AG04450 (cell line): ENCODE measurements at regions not wholly inside any gene's neighbourhood (a gene's known extent, or its start where the extent isn't known, plus 50 kb on each side); places are given as distances from the start of the nearest gene placed in this dataset.

ENCODE experiments used
- CTCF ChIA-PET: fragments of 300-600, 350-600 bp; formaldehyde crosslinking; extraction: SDS; loops from one replicate; lab custom pipeline; 2022; ENCODE audit warnings: antibody characterized with exemption, inconsistent platforms; lab: Charles Lee
- POLR2A ChIA-PET: fragments of 350-600 bp; formaldehyde crosslinking; extraction: SDS; loops from one replicate; lab custom pipeline; 2021; ENCODE audit warnings: antibody characterized with exemption, inconsistent platforms; lab: Yijun Ruan, JAX
- DNase-seq: peaks from one replicate; pipeline ENCODE4 v3.0.0-alpha.2; 2011; ENCODE audit warnings: low read depth, low spot score
- H3K27ac ChIP-seq: one replicate; pipeline ENCODE4 v1.5.1; 2012; ENCODE audit warnings: low read depth, low read length, control low read depth
- H3K27me3 ChIP-seq: one replicate; pipeline ENCODE4 v1.6.0; 2012; ENCODE audit warnings: low read length; ENCODE audit not compliant: control insufficient read depth, insufficient read depth
- H3K4me3 ChIP-seq: 2 replicates; pipeline ENCODE4 v1.5.1; 2011; ENCODE audit warnings: mild to moderate bottlenecking, low read depth, low read length, control low read depth
- H3K9me3 ChIP-seq: 2 replicates; pipeline ENCODE4 v1.5.1; 2012; ENCODE audit warnings: low read length; ENCODE audit not compliant: control insufficient read depth, insufficient read depth
- TF ChIP-seq, protein P1 (sequence below): IDR thresholded peaks from 2 replicates; pipeline ENCODE4 v1.5.1; 2011; ENCODE audit warnings: low read depth, low read length, control low read depth, inconsistent platforms

DNA sequence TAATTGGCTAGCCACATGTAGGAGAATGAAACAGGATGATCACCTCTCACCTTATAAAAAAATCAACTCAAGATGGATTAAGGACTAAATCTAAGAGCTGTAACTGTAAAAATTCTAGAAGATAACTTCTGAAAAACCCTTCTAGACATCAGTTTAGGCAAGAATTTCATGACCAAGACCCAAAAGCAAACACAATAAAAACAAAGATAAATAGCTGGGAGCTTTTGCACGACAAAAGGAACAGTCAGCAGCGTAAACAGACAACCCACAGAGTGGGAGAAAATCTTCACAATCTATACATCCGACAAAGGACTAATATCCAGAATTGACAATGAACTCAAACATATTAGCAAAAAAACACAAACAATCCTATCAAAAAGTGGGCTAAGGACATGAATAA lies 316.3 kb downstream of the METTL4 start:
- ChIA-PET POLR2A (no interaction called here), CTCF (interaction anchor here (1.0 kb wide), 1 partner anchor 31 kb away, joined by 3 read pairs; no protein-coding TSS in a partner anchor)
- no peaks in the 10 kb centered on the region for H3K9me3 ChIP-seq
- H3K27me3 ChIP-seq = peaks cover 2% of the 10 kb centered on the region
- H3K27ac ChIP-seq = no peak overlapping the region
- TF ChIP-seq, protein P1, sequence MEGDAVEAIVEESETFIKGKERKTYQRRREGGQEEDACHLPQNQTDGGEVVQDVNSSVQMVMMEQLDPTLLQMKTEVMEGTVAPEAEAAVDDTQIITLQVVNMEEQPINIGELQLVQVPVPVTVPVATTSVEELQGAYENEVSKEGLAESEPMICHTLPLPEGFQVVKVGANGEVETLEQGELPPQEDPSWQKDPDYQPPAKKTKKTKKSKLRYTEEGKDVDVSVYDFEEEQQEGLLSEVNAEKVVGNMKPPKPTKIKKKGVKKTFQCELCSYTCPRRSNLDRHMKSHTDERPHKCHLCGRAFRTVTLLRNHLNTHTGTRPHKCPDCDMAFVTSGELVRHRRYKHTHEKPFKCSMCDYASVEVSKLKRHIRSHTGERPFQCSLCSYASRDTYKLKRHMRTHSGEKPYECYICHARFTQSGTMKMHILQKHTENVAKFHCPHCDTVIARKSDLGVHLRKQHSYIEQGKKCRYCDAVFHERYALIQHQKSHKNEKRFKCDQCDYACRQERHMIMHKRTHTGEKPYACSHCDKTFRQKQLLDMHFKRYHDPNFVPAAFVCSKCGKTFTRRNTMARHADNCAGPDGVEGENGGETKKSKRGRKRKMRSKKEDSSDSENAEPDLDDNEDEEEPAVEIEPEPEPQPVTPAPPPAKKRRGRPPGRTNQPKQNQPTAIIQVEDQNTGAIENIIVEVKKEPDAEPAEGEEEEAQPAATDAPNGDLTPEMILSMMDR = no peak
- DNase-seq = no peak
- no peak overlapping the region for H3K4me3 ChIP-seq

DNA sequence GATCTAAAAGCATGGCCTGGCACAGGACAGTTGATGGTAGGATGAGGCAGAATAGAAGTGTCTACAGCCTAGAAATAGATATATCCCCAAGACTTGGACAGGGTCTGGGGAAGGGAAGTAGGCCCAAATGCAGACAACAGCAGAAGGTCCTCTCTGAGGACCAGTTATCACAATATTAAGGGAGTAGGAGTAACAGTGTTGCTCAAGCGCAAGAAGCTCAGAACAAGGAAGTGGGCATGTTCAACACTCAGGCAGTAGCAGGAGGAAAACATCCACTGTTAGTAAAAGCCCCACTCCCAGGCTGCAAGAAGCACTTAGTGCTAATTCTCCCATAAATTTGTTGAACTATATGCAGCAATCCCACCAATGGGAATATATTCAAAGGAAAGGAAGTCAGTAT lies 314.7 kb downstream of the METTL4 start:
- Histone ChIP-seq H3K9me3 (no peaks in the 10 kb centered on the region), H3K27me3 (peaks cover 2% of the 10 kb centered on the region), H3K4me3 (no peak overlapping the region), H3K27ac (no peak overlapping the region)
- DNase-seq = no peak
- CTCF ChIA-PET = no interaction called here
- POLR2A ChIA-PET = no interaction called here
- TF ChIP-seq, protein P1 = no peak

DNA sequence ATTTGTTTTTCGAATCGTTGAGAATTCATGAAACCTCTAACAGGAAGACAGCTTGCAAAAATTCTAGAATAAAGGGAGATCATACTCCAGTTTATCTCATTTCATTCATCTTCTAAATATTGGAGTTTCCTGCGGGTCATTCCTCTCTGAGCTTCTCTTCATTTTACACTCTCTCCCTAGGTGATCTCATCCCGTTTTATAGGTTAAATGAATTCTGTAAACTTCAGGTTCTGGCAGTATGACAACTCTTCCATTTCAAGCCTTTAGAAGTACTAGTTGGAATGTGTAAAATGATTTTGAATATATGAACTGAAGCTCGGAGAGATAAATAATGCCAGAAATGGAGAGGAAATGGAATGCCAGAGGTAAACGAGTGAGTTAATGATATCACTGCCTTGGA lies 312.4 kb downstream of the METTL4 start:
- no peak overlapping the region for H3K27ac ChIP-seq
- ChIA-PET POLR2A (no interaction called here), CTCF (interaction anchor here (1.0 kb wide), 1 partner anchor 154 kb away, joined by 4 read pairs; no protein-coding TSS in a partner anchor)
- TF ChIP-seq, protein P1 = no peak
- H3K4me3 ChIP-seq = no peak overlapping the region
- H3K9me3 ChIP-seq = no peaks in the 10 kb centered on the region; the same call in 1 of the 2 replicates
- peaks cover 2% of the 10 kb centered on the region for H3K27me3 ChIP-seq
- no peak for DNase-seq

DNA sequence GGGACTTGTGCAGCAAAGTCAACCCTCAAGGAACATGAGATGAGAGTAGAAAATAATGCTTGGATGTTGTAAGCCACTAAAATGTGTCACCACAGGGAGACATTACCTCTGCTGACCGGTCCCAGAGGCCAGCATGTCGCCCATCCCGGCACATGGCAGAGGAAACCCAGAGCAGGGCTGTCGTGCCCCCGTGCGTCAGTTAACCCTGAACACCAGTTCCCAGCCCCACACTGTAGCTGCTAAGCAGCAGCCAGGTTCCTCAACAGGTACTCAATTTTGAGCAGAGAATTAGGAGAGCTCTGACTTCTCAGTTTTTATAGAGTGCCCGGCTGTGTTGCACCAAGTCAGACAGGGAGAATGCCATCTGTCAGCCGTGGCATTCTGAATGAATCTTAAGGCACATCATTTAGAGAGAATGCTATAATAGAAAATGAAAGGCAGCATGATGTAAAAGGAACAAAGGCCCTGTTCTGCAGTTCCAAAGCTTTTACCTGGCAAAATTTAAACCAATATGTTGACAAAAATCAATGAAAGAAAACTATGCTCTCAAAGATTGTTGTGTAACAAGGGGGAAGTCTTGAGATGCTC lies 307.9 kb downstream of the METTL4 start:
- Histone ChIP-seq H3K27ac (no peak overlapping the region), H3K9me3 (no peaks in the 10 kb centered on the region; the same call in 1 of the 2 replicates), H3K27me3 (no peaks in the 10 kb centered on the region), H3K4me3 (no peak overlapping the region)
- ChIA-PET POLR2A (no interaction called here), CTCF (no interaction called here)
- no peak for DNase-seq
- TF ChIP-seq, protein P1 = no peak

DNA sequence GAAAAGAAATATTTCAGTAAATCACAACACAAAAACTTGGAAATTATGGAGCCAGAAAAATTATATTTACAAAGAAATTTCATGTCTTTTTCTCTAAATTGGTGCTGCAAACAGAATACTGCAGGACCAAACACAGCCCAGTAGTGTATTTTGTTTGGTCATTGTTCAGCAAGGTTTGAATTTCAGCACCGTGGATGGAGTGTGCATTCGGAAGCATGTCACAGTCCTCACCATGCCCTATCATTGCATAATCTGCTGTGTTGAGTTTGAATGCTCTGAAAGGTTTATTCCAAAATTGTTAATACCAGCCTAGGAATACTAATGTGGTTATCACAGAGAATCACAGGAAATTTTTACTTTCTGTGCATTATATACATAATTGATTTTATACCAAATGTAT lies 296.7 kb downstream of the METTL4 start:
- Histone ChIP-seq H3K27me3 (no peaks in the 10 kb centered on the region), H3K27ac (no peak overlapping the region), H3K9me3 (no peaks in the 10 kb centered on the region), H3K4me3 (no peak overlapping the region)
- TF ChIP-seq, protein P1 = no peak
- no peak for DNase-seq
- POLR2A ChIA-PET = no interaction called here
- CTCF ChIA-PET = no interaction called here
